IMR-90 (cell line): ENCODE measurements at regions not wholly inside any gene's neighbourhood (a gene's known extent, or its start where the extent isn't known, plus 50 kb on each side); places are given as distances from the start of the nearest gene placed in this dataset.

Source experiments
- ATAC-seq: fragments of 200-7000 bp; cut with Tn5 transposase; 2 replicates; pipeline ENCODE4 v1.9.1; 2020; ENCODE audit warnings: low read depth, mild to moderate bottlenecking, moderate library complexity
- BruUV-seq: library from RNA; stranded (reverse); fragments of 400-500 nt; replicated peaks from 2 replicates; lab custom pipeline; 2021; lab: Mats Ljungman, UMichigan
- CTCF ChIA-PET: fragments of 300-600 bp; formaldehyde crosslinking; extraction: SDS; loops from one replicate; lab custom pipeline; 2021; ENCODE audit warnings: antibody characterized with exemption; lab: Yijun Ruan, JAX
- POLR2A ChIA-PET: fragments of 300-600 bp; sonication (Branson Sonifier 250); formaldehyde crosslinking; loops from one replicate; lab custom pipeline; 2022; ENCODE audit warnings: antibody characterized with exemption; ENCODE audit not compliant: unreplicated experiment; lab: Charles Lee
- DNase-seq: peaks from one replicate; pipeline ENCODE4 v3.0.0; 2013
- H2AFZ ChIP-seq: replicated peaks from 2 replicates; pipeline ENCODE3; 2013; ENCODE audit warnings: low read length, mild to moderate bottlenecking; ENCODE audit not compliant: poor library complexity
- H2AK5ac ChIP-seq: 2 replicates; pipeline ENCODE4 v1.6.1; 2013; ENCODE audit warnings: low read depth, low read length, inconsistent platforms
- H2AK9ac ChIP-seq: replicated peaks from 2 replicates; pipeline ENCODE3; 2013; ENCODE audit warnings: mild to moderate bottlenecking, low read depth, low read length, moderate library complexity; ENCODE audit not compliant: poor library complexity
- H2BK120ac ChIP-seq: 2 replicates; pipeline ENCODE4 v1.6.1; 2013; ENCODE audit warnings: low read depth, low read length, inconsistent platforms
- H2BK15ac ChIP-seq: 3 replicates; pipeline ENCODE4 v1.6.1; 2013; ENCODE audit warnings: low read depth, low read length, inconsistent platforms
- H2BK20ac ChIP-seq: 2 replicates; pipeline ENCODE4 v1.6.1; 2013; ENCODE audit warnings: low read depth, mild to moderate bottlenecking, inconsistent platforms, low read length, moderate library complexity
- H2BK5ac ChIP-seq: 2 replicates; pipeline ENCODE4 v1.6.1; 2013; ENCODE audit warnings: mild to moderate bottlenecking, low read depth, low read length, inconsistent platforms; ENCODE audit not compliant: poor library complexity, severe bottlenecking
- H3K14ac ChIP-seq: replicated peaks from 2 replicates; pipeline ENCODE4 v1.6.1; 2013; ENCODE audit warnings: low read depth, low read length, inconsistent platforms
- H3K18ac ChIP-seq: 2 replicates; pipeline ENCODE4 v1.6.1; 2013; ENCODE audit warnings: low read depth, low read length, control low read depth
- H3K23ac ChIP-seq: 2 replicates; pipeline ENCODE4 v1.6.1; 2013; ENCODE audit warnings: low read depth, low read length, inconsistent platforms
- H3K27ac ChIP-seq: 2 replicates; pipeline ENCODE4 v1.5.1; 2013; ENCODE audit warnings: mild to moderate bottlenecking, control low read depth, low read length; ENCODE audit not compliant: insufficient read depth
- H3K27me3 ChIP-seq: 2 replicates; pipeline ENCODE4 v1.6.1; 2013; ENCODE audit warnings: low read length; ENCODE audit not compliant: control insufficient read depth, insufficient read depth
- H3K36me3 ChIP-seq: 2 replicates; pipeline ENCODE4 v1.6.1; 2013; ENCODE audit warnings: low read length, mixed read lengths; ENCODE audit not compliant: control insufficient read depth, insufficient read depth
- H3K4ac ChIP-seq: 2 replicates; pipeline ENCODE4 v1.6.1; 2013; ENCODE audit warnings: low read depth, low read length, inconsistent platforms
- H3K4me1 ChIP-seq: 2 replicates; pipeline ENCODE4 v1.6.1; 2013; ENCODE audit warnings: low read length, mixed read lengths; ENCODE audit not compliant: control insufficient read depth, insufficient read depth
- H3K4me2 ChIP-seq: 2 replicates; pipeline ENCODE4 v1.6.1; 2013; ENCODE audit warnings: low read depth, mild to moderate bottlenecking, control low read depth, low read length, moderate library complexity
- H3K4me3 ChIP-seq: 2 replicates; pipeline ENCODE4 v1.5.1; 2013; ENCODE audit warnings: low read depth, mild to moderate bottlenecking, control low read depth, low read length, moderate library complexity; ENCODE audit not compliant: insufficient read depth
- H3K56ac ChIP-seq: 2 replicates; pipeline ENCODE4 v1.6.1; 2013; ENCODE audit warnings: low read length, inconsistent platforms; ENCODE audit not compliant: insufficient read depth; ENCODE audit errors: extremely low read depth
- H3K79me1 ChIP-seq, 2 experiments: 2 replicates each; pipeline ENCODE4 v1.6.1; 2013; ENCODE audit warnings: low read length in 2 of 2, inconsistent platforms in 1 of 2, low read depth in 1 of 2
- H3K9ac ChIP-seq: 2 replicates; pipeline ENCODE4 v1.6.1; 2013; ENCODE audit warnings: low read depth, low read length, control low read depth
- H3K9me1 ChIP-seq: 2 replicates; pipeline ENCODE4 v1.6.1; 2013; ENCODE audit warnings: low read length, inconsistent platforms; ENCODE audit not compliant: insufficient read depth
- H3K9me3 ChIP-seq: 2 replicates; pipeline ENCODE4 v1.6.1; 2013; ENCODE audit warnings: low read length; ENCODE audit not compliant: control insufficient read depth, insufficient read depth
- H4K20me1 ChIP-seq: 2 replicates; pipeline ENCODE4 v1.6.1; 2013; ENCODE audit warnings: low read length, inconsistent platforms; ENCODE audit not compliant: insufficient read depth
- H4K5ac ChIP-seq: 2 replicates; pipeline ENCODE4 v1.6.1; 2013; ENCODE audit warnings: mild to moderate bottlenecking, low read depth, low read length, control low read depth
- H4K8ac ChIP-seq, 2 experiments: 2 replicates each; pipeline ENCODE4 v1.6.1; 2013; ENCODE audit warnings: low read depth in 2 of 2, low read length in 2 of 2, control low read depth in 1 of 2, inconsistent platforms in 1 of 2
- H4K91ac ChIP-seq: 2 replicates; pipeline ENCODE4 v1.6.1; 2013; ENCODE audit warnings: low read depth, low read length, inconsistent platforms; ENCODE audit not compliant: insufficient read depth
- BHLHE40 ChIP-seq: fragments of 150-350 bp; IDR thresholded peaks from 2 replicates; pipeline ENCODE4 v1.6.1; 2016; ENCODE audit warnings: mild to moderate bottlenecking, low read depth, low read length
- CEBPB ChIP-seq: IDR thresholded peaks from 2 replicates; pipeline ENCODE4 v1.6.1; 2012; ENCODE audit warnings: low read depth, low read length, improper control_type of control experiment
- CHD1 ChIP-seq: IDR thresholded peaks from 2 replicates; pipeline ENCODE4 v1.6.1; 2012; ENCODE audit warnings: low read depth, low read length, improper control_type of control experiment
- FOS ChIP-seq: fragments of 150-350 bp; IDR thresholded peaks from 2 replicates; pipeline ENCODE4 v1.6.1; 2016; ENCODE audit warnings: low read depth, low read length
- MAFK ChIP-seq: IDR thresholded peaks from 2 replicates; pipeline ENCODE4 v1.6.1; 2012; ENCODE audit warnings: low read depth, low read length, improper control_type of control experiment
- MAZ ChIP-seq: IDR thresholded peaks from 2 replicates; pipeline ENCODE4 v1.6.1; 2012; ENCODE audit warnings: low read depth, mild to moderate bottlenecking, low read length, improper control_type of control experiment, moderate library complexity, borderline replicate concordance
- MXI1 ChIP-seq: IDR thresholded peaks from 2 replicates; pipeline ENCODE4 v1.6.1; 2012; ENCODE audit warnings: low read depth, mild to moderate bottlenecking, low read length, moderate library complexity, borderline replicate concordance
- NFE2L2 ChIP-seq: fragments of 150-350 bp; IDR thresholded peaks from 2 replicates; pipeline ENCODE4 v1.6.1; 2016; ENCODE audit warnings: low read depth, mild to moderate bottlenecking, low read length
- POLR2A ChIP-seq: IDR thresholded peaks from 2 replicates; pipeline ENCODE4 v1.6.1; 2012; ENCODE audit warnings: mild to moderate bottlenecking, low read depth, low read length
- RAD21 ChIP-seq: IDR thresholded peaks from 2 replicates; pipeline ENCODE4 v1.6.1; 2012; ENCODE audit warnings: low read length, improper control_type of control experiment
- RCOR1 ChIP-seq: IDR thresholded peaks from 2 replicates; pipeline ENCODE4 v1.6.1; 2012; ENCODE audit warnings: mild to moderate bottlenecking, low read length, improper control_type of control experiment; ENCODE audit not compliant: insufficient replicate concordance
- RFX5 ChIP-seq: IDR thresholded peaks from 2 replicates; pipeline ENCODE4 v1.8.0; 2012; ENCODE audit warnings: low read depth, mild to moderate bottlenecking, low read length, moderate library complexity
- SMC3 ChIP-seq: fragments of 150-350 bp; IDR thresholded peaks from 2 replicates; pipeline ENCODE4 v1.6.1; 2016; ENCODE audit warnings: low read depth, mild to moderate bottlenecking, antibody characterized with exemption, low read length, moderate library complexity
- WGBS, 2 experiments: methylation state at CpG; one replicate each; pipeline versions ENCODE4 v1.1.5 to v1.1.7; 2013; ENCODE audit warnings: missing lambda C conversion rate in 2 of 2; ENCODE audit not compliant: insufficient read length in 1 of 2; ENCODE audit errors: extremely low coverage in 2 of 2; 5-methylcytosine and 5-hydroxymethylcytosine counted together
- dilution Hi-C: fragments of 300-500 bp; cut with HindIII; formaldehyde crosslinking; loops from one replicate; pipeline ENCODE4 v1.14.3; 2018; ENCODE audit warnings: low sequenced_read_pairs; ENCODE audit not compliant: unreplicated experiment
- in situ Hi-C: fragments of 300-500 bp; cut with MboI; formaldehyde crosslinking; loops from 3 replicates; pipeline ENCODE4 v1.14.3; 2019; ENCODE audit warnings: low sequenced_read_pairs, inconsistent platforms, mixed read lengths
- intact Hi-C: fragments of 100-400 bp; cut with micrococcal nuclease; formaldehyde crosslinking; loops from 2 replicates; pipeline ENCODE4 v1.10.0; 2022
- TF ChIP-seq, protein P1 (sequence below): fragments of 150-350 bp; IDR thresholded peaks from 2 replicates; pipeline ENCODE4 v1.6.1; 2017; ENCODE audit warnings: mild to moderate bottlenecking, antibody characterized with exemption, low read length, low read depth
- TF ChIP-seq, protein P2 (sequence below): conservative IDR thresholded peaks from 2 replicates; pipeline ENCODE4 v1.5.1; 2012; ENCODE audit warnings: mild to moderate bottlenecking, low read depth, low read length, improper control_type of control experiment
- TF ChIP-seq, protein P3 (sequence below): fragments of 150-350 bp; IDR thresholded peaks from 2 replicates; pipeline ENCODE4 v1.6.1; 2016; ENCODE audit warnings: low read depth, mild to moderate bottlenecking, low read length, moderate library complexity, borderline replicate concordance

DNA sequence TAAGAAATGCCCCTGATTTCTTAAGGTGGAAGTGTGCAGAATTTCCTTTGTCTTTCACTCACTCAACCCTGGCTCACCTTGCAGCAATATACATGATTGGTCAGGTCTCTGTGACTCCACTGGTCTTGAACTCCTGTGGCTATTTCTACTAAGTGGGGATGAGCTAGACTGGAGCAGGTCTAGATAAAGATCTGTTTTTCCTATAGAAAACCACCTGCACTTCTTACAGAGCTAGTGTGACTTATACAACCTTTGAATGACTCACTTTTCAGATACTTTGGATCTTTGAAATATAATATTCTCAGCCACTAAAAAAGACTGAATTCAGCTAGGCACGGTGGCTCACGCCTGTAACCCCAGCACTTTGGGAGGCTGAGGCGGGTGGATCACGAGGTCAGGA lies 98.5 kb upstream of the KCTD1 start:
- H2BK15ac ChIP-seq, result no peak overlapping the region
- no peak overlapping the region for H3K9ac ChIP-seq
- no peak overlapping the region for H3K4me3 ChIP-seq
- H2BK5ac ChIP-seq, result no peak overlapping the region
- 52% methylated on average over 2 of the region's 4 CpGs; no CpG with 5 or more reads in 1 of the 2 experiments for WGBS, 2 experiments
- no TSS peak for BruUV-seq
- dilution Hi-C loops, result no loop called here
- no peak for ATAC-seq
- CTCF ChIA-PET, result interaction anchor here (1.3 to 1.8 kb wide), 2 partner anchors 242 to 263 kb away, joined by 4 to 8 read pairs; no protein-coding TSS in a partner anchor
- H3K4me2 ChIP-seq, result no peak overlapping the region
- no peak overlapping the region for H3K27ac ChIP-seq
- H4K8ac ChIP-seq, result no peak overlapping the region
- no peak overlapping the region for H3K4ac ChIP-seq
- no peak overlapping the region for H4K91ac ChIP-seq
- H3K79me1 ChIP-seq, result no peaks in the 10 kb centered on the region
- H3K9me3 ChIP-seq, result no peaks in the 10 kb centered on the region
- H3K27me3 ChIP-seq, result peaks cover 5% of the 10 kb centered on the region
- no peak overlapping the region for H2AFZ ChIP-seq
- no peak overlapping the region for H3K14ac ChIP-seq
- no peak overlapping the region for H3K18ac ChIP-seq
- no peaks in the 10 kb centered on the region for H3K36me3 ChIP-seq
- no peak overlapping the region for H2BK120ac ChIP-seq
- H2AK5ac ChIP-seq, result no peak overlapping the region
- H3K9me1 ChIP-seq, result no peaks in the 10 kb centered on the region
- no peak overlapping the region for H2AK9ac ChIP-seq
- DNase-seq, result no peak
- intact Hi-C loops, result no loop called here
- H2BK20ac ChIP-seq, result no peak overlapping the region
- POLR2A ChIA-PET, result no interaction called here
- H4K5ac ChIP-seq, result no peak overlapping the region
- TF ChIP-seq, protein P1, sequence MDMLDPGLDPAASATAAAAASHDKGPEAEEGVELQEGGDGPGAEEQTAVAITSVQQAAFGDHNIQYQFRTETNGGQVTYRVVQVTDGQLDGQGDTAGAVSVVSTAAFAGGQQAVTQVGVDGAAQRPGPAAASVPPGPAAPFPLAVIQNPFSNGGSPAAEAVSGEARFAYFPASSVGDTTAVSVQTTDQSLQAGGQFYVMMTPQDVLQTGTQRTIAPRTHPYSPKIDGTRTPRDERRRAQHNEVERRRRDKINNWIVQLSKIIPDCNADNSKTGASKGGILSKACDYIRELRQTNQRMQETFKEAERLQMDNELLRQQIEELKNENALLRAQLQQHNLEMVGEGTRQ, result no peak
- no peak for TF ChIP-seq FOS
- TF ChIP-seq RFX5, result no peak
- TF ChIP-seq, protein P2, sequence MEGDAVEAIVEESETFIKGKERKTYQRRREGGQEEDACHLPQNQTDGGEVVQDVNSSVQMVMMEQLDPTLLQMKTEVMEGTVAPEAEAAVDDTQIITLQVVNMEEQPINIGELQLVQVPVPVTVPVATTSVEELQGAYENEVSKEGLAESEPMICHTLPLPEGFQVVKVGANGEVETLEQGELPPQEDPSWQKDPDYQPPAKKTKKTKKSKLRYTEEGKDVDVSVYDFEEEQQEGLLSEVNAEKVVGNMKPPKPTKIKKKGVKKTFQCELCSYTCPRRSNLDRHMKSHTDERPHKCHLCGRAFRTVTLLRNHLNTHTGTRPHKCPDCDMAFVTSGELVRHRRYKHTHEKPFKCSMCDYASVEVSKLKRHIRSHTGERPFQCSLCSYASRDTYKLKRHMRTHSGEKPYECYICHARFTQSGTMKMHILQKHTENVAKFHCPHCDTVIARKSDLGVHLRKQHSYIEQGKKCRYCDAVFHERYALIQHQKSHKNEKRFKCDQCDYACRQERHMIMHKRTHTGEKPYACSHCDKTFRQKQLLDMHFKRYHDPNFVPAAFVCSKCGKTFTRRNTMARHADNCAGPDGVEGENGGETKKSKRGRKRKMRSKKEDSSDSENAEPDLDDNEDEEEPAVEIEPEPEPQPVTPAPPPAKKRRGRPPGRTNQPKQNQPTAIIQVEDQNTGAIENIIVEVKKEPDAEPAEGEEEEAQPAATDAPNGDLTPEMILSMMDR, result no peak
- no peak for TF ChIP-seq MXI1
- TF ChIP-seq BHLHE40, result no peak
- no peak for TF ChIP-seq MAZ
- no peak for TF ChIP-seq RCOR1
- TF ChIP-seq SMC3, result no peak
- TF ChIP-seq CHD1, result no peak
- TF ChIP-seq RAD21, result no peak
- no peak for TF ChIP-seq CEBPB
- TF ChIP-seq, protein P3, sequence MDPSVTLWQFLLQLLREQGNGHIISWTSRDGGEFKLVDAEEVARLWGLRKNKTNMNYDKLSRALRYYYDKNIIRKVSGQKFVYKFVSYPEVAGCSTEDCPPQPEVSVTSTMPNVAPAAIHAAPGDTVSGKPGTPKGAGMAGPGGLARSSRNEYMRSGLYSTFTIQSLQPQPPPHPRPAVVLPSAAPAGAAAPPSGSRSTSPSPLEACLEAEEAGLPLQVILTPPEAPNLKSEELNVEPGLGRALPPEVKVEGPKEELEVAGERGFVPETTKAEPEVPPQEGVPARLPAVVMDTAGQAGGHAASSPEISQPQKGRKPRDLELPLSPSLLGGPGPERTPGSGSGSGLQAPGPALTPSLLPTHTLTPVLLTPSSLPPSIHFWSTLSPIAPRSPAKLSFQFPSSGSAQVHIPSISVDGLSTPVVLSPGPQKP, result no peak
- no peak for TF ChIP-seq NFE2L2
- TF ChIP-seq POLR2A, result no peak
- no peak for TF ChIP-seq MAFK
- H3K56ac ChIP-seq, result no peak overlapping the region
- H4K20me1 ChIP-seq, result no peaks in the 10 kb centered on the region
- no peak overlapping the region for H3K23ac ChIP-seq
- in situ Hi-C loops, result loop anchor here (5.0 kb wide), 1 partner anchor 240 kb away; no protein-coding TSS in a partner anchor
- H3K4me1 ChIP-seq, result no peaks in the 10 kb centered on the region
